LNCaP clone FGC (cell line): ENCODE measurements at regions not wholly inside any gene's neighbourhood (a gene's known extent, or its start where the extent isn't known, plus 50 kb on each side); places are given as distances from the start of the nearest gene placed in this dataset.

ENCODE experiments used
- DNase-seq: peaks from one replicate; pipeline ENCODE4 v3.0.0-alpha.2; 2011; ENCODE audit warnings: low read depth
- H3K4me3 ChIP-seq: 2 replicates; pipeline ENCODE4 v1.5.1; 2011; ENCODE audit warnings: mild to moderate bottlenecking, low read depth, low read length, control low read depth
- TF ChIP-seq, protein P1 (sequence below): IDR thresholded peaks from 2 replicates; pipeline ENCODE4 v1.5.1; 2012; ENCODE audit warnings: mild to moderate bottlenecking; ENCODE audit not compliant: control insufficient read depth, insufficient read depth; ENCODE audit errors: extremely low read depth

DNA sequence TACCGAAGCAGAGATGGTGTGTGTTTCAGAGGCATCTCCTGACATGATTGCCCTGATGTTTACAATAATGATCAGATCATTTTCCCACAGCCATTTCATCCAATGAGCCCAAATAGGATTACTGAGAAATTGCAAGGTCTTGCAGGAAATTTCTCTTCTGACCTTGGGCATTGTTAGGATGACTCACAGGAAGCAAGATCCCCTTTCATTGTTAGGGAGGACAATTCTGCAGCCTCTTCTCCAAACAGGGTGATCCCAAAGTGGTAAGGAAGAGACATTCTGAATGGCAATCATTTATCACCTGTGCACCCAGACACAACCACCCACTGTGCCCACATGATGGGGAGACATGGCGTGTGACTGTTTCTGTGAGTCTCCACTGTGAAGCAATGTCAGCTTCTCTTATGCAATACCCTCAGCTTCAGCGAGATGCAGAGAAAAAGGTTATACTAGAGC lies 306.7 kb upstream of the XYLT1 start:
- no peak for DNase-seq
- no peak overlapping the region for H3K4me3 ChIP-seq
- TF ChIP-seq, protein P1, sequence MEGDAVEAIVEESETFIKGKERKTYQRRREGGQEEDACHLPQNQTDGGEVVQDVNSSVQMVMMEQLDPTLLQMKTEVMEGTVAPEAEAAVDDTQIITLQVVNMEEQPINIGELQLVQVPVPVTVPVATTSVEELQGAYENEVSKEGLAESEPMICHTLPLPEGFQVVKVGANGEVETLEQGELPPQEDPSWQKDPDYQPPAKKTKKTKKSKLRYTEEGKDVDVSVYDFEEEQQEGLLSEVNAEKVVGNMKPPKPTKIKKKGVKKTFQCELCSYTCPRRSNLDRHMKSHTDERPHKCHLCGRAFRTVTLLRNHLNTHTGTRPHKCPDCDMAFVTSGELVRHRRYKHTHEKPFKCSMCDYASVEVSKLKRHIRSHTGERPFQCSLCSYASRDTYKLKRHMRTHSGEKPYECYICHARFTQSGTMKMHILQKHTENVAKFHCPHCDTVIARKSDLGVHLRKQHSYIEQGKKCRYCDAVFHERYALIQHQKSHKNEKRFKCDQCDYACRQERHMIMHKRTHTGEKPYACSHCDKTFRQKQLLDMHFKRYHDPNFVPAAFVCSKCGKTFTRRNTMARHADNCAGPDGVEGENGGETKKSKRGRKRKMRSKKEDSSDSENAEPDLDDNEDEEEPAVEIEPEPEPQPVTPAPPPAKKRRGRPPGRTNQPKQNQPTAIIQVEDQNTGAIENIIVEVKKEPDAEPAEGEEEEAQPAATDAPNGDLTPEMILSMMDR = no peak

DNA sequence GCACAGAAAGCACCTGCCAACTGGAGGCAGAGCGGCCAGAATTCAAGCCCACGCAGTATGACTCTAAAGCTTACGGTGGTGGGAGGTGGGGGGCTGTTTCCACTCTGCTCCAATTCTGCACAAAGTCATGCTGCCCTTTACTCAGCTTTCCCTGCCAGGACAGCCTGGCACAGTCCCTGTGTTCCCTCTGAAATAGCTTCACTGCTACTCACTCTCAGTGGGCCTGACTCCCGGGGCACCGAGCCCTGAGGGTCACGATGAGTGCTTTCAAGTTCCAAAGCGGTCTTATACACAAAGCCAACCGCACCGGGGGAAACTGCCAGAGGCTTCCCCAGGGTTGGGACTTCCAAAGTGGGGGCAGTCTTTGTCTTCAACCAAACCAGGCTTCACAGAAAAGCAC lies 306.1 kb upstream of the XYLT1 start:
- no peak overlapping the region for H3K4me3 ChIP-seq
- no peak for DNase-seq
- TF ChIP-seq, protein P1 = no peak

DNA sequence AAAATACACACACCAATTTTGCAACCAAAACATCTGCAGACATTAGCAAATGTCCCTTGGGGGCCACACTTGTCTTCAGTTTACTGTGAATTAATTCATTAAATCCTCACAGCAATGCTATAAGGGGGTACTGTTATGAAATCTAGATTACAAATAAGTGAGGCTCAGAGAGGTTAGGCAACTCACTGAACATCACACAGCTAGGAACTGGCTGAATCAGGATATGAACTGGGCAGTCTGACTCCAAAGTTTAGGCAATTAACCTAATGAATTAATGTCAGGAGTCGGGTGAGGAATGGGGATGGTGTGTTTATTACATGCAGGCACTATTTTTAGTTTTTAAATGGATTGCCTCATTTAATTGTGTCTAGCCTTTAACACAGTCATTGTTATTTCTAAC lies 305.7 kb upstream of the XYLT1 start:
- TF ChIP-seq, protein P1 = no peak
- H3K4me3 ChIP-seq = no peak overlapping the region
- no peak for DNase-seq

DNA sequence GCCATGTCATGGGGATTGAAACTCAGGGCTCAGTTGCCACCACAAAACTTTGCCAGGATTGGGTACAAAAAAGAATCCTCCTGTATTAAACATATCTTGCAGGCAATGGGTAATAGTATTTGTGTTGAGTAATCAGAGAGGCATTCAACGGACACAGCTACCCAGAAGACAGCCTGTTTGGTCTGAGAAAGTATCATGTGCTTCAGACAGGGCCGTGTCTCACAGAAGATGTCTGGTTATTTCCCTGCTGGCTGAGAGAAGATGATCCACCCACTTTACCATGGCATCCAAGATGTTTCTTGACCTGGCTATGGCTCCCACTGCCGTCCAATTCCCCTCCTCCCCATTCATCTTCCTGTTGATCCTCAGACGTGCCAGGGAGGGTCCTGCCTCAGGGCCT lies 304.3 kb upstream of the XYLT1 start:
- no peak for DNase-seq
- H3K4me3 ChIP-seq = no peak overlapping the region
- TF ChIP-seq, protein P1 = no peak

DNA sequence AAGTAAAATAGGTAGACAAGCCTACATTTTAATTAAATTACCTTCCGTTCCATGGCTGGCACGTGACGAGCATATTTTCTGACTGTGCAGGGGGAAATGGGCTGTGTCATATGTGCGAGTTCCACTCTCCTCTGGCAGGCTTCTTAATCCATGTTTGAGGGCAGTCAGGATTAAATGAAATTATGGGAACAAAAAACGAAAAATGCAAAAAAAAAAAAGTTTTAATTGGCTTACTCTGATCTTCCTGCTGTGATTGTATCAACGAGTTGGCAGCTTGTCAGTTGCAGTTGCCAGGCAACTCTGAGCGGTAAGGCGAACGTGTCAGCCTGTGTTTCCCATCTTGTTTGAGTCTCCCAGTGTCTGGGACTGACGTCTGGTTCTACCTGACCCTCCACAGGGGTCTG lies 302.9 kb upstream of the XYLT1 start:
- TF ChIP-seq, protein P1 = no peak
- peak; percentile 36 for DNase-seq
- H3K4me3 ChIP-seq = no peak overlapping the region

DNA sequence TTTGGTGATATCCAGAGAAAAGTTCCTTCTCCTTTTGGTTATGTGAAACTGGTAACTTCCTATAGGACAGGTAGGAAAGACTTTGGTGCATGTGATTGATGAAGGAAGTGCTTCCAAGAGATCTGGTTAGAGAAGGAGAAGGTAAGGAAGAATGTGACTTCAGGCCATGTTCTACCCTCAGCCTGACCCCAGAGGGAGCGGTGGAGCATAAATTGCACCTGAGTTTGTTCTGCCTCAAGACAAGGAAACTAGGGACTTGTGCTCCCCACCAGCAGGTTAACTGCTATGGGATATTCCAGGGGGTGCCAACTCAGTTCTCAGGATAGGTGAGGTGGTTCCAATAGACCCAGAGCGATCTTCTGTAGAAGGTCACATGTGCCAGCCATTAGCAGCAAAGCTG lies 299.3 kb upstream of the XYLT1 start:
- TF ChIP-seq, protein P1 = no peak
- H3K4me3 ChIP-seq = no peak overlapping the region
- no peak for DNase-seq

DNA sequence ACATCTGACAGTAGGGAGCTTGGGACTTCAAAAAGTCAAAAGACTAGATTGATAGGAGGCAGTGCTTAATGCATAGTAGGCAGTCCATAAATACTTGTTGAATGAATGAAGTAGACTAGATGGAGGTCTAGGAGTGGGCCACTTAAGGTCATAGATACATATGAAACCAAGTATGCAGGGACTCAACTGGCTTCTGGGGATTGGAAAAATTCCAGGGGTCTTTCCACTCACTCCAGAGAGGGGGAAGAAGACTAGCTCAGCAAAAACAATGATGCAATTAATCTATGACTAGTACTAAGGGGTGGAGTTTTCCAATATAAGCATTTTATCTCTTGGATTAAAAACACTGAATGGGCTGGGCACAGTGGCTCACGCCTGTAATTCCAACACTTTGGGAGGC lies 298.3 kb upstream of the XYLT1 start:
- no peak overlapping the region for H3K4me3 ChIP-seq
- DNase-seq = no peak
- TF ChIP-seq, protein P1 = no peak
